AG04449 (cell line): ENCODE measurements at regions not wholly inside any gene's neighbourhood (a gene's known extent, or its start where the extent isn't known, plus 50 kb on each side); places are given as distances from the start of the nearest gene placed in this dataset.
A peak's percentile ranks its signal among the peaks of the same experiment; 100 is the strongest.

ENCODE experiments used
- CTCF ChIA-PET: fragments of 350-600 bp; formaldehyde crosslinking; extraction: SDS; loops from one replicate; lab custom pipeline; 2021; ENCODE audit warnings: antibody characterized with exemption; lab: Yijun Ruan, JAX
- POLR2A ChIA-PET: fragments of 400-600, 350-600 bp; formaldehyde crosslinking; extraction: SDS; loops from one replicate; lab custom pipeline; 2020; ENCODE audit warnings: antibody characterized with exemption, inconsistent platforms; lab: Yijun Ruan, JAX
- DNase-seq: peaks from one replicate; pipeline ENCODE4 v3.0.0-alpha.2; 2010; ENCODE audit warnings: low read depth, low spot score
- H3K4me3 ChIP-seq: 2 replicates; pipeline ENCODE4 v1.5.1; 2011; ENCODE audit warnings: low read depth, mild to moderate bottlenecking, control low read depth, low read length
- CTCF ChIP-seq: IDR thresholded peaks from one replicate; pipeline ENCODE4 v1.5.1; 2011; ENCODE audit warnings: mild to moderate bottlenecking, moderate library complexity, low read length, control low read depth, inconsistent platforms; ENCODE audit not compliant: insufficient read depth; ENCODE audit errors: missing control alignments

GRCh38 chr5:38207343-38207742 is 51.0 kb upstream of the EGFLAM start:
- TF ChIP-seq CTCF = no peak
- POLR2A ChIA-PET = no interaction called here

GRCh38 chr5:38202741-38203140 is 55.6 kb upstream of the EGFLAM start:
- H3K4me3 ChIP-seq = no peak overlapping the region
- no peak for DNase-seq
- CTCF ChIA-PET = no interaction called here
- POLR2A ChIA-PET = no interaction called here
- no peak for TF ChIP-seq CTCF

More at GRCh38 chr5:38207343-38207742, 51.0 kb upstream of the EGFLAM start:
- H3K4me3 ChIP-seq = no peak overlapping the region
- DNase-seq = no peak
- CTCF ChIA-PET = interaction anchor here (1.4 to 4.1 kb wide), 3 partner anchors 12 to 602 kb away, joined by 4 to 15 read pairs (median 11); no protein-coding TSS in a partner anchor

GRCh38 chr5:38200872-38201557 is 57.3 kb upstream of the EGFLAM start:
- H3K4me3 ChIP-seq = no peak overlapping the region
- no peak for DNase-seq
- ChIA-PET CTCF (interaction anchor here (0.9 to 2.4 kb wide), 3 partner anchors 8 to 788 kb away, joined by 3 to 15 read pairs (median 4); no protein-coding TSS in a partner anchor), POLR2A (no interaction called here)
- no peak for TF ChIP-seq CTCF

- H3K4me3 ChIP-seq = no peak overlapping the region
- ChIA-PET POLR2A (no interaction called here), CTCF (no interaction called here)
- no peak for DNase-seq
- no peak for TF ChIP-seq CTCF
Measured at GRCh38 chr5:38197118-38197517, 61.2 kb upstream of the EGFLAM start.

- ChIA-PET POLR2A (interaction anchor here (1.2 kb wide), 1 partner anchor 353 kb away, joined by 4 read pairs; the partner anchor contains the start of gene GDNF), CTCF (interaction anchor here (0.6 to 5.3 kb wide), 56 partner anchors 8 to 822 kb away, joined by 3 to 96 read pairs (median 5); partner anchors contain the start of genes GDNF, NUP155 and WDR70)
- DNase-seq = no peak
- no peak overlapping the region for H3K4me3 ChIP-seq
- TF ChIP-seq CTCF = peak; percentile 93
Measured at GRCh38 chr5:38193015-38193581, 65.3 kb upstream of the EGFLAM start.

- ChIA-PET CTCF (interaction anchor here (1.0 to 5.3 kb wide), 23 partner anchors 10 to 809 kb away, joined by 3 to 96 read pairs (median 9); partner anchors contain the start of gene GDNF), POLR2A (interaction anchor here (1.2 kb wide), 1 partner anchor 352 kb away, joined by 4 read pairs; the partner anchor contains the start of gene GDNF)
- DNase-seq = no peak
- no peak overlapping the region for H3K4me3 ChIP-seq
- TF ChIP-seq CTCF = no peak
Measured at GRCh38 chr5:38191693-38192092, 66.7 kb upstream of the EGFLAM start.
